Chondrocyte (in vitro differentiated cells): ENCODE measurements at regions not wholly inside any gene's neighbourhood (a gene's known extent, or its start where the extent isn't known, plus 50 kb on each side); places are given as distances from the start of the nearest gene placed in this dataset.

Experiments used
- DNase-seq: peaks from one replicate; pipeline ENCODE4 v3.0.0; 2021; ENCODE audit warnings: mixed read lengths, low spot score
- H3K27ac Mint-ChIP-seq: one replicate; pipeline ENCODE4 v1.8.0; 2021; ENCODE audit warnings: mild to moderate bottlenecking, moderate library complexity, mixed read lengths; ENCODE audit not compliant: unreplicated experiment
- H3K27me3 Mint-ChIP-seq: 2 replicates; pipeline ENCODE4 v1.8.0; 2021; ENCODE audit warnings: low read depth, mixed read lengths
- H3K36me3 Mint-ChIP-seq: 2 replicates; pipeline ENCODE4 v1.8.0; 2021; ENCODE audit warnings: low read depth, mixed read lengths
- H3K4me1 Mint-ChIP-seq: 2 replicates; pipeline ENCODE4 v1.8.0; 2021; ENCODE audit warnings: low read depth, mild to moderate bottlenecking, mixed read lengths
- H3K4me3 Mint-ChIP-seq: one replicate; pipeline ENCODE4 v1.8.0; 2021; ENCODE audit warnings: mild to moderate bottlenecking, moderate library complexity, mixed read lengths; ENCODE audit not compliant: unreplicated experiment
- H3K9me3 Mint-ChIP-seq: 2 replicates; pipeline ENCODE4 v1.8.0; 2021; ENCODE audit warnings: low read depth, mixed read lengths
- TF ChIP-seq, protein P1 (sequence below): fragments of 200-600 bp; sonication (generic); IDR thresholded peaks from 2 replicates; pipeline ENCODE4 v1.5.0; 2021; ENCODE audit warnings: antibody characterized with exemption, mild to moderate bottlenecking, moderate library complexity

- TF ChIP-seq, protein P1, sequence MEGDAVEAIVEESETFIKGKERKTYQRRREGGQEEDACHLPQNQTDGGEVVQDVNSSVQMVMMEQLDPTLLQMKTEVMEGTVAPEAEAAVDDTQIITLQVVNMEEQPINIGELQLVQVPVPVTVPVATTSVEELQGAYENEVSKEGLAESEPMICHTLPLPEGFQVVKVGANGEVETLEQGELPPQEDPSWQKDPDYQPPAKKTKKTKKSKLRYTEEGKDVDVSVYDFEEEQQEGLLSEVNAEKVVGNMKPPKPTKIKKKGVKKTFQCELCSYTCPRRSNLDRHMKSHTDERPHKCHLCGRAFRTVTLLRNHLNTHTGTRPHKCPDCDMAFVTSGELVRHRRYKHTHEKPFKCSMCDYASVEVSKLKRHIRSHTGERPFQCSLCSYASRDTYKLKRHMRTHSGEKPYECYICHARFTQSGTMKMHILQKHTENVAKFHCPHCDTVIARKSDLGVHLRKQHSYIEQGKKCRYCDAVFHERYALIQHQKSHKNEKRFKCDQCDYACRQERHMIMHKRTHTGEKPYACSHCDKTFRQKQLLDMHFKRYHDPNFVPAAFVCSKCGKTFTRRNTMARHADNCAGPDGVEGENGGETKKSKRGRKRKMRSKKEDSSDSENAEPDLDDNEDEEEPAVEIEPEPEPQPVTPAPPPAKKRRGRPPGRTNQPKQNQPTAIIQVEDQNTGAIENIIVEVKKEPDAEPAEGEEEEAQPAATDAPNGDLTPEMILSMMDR: peak; percentile 70
- no peak for DNase-seq
- H3K4me1 Mint-ChIP-seq: peaks cover 14% of the 10 kb centered on the region
- H3K4me3 Mint-ChIP-seq: no peak overlapping the region
- H3K27ac Mint-ChIP-seq: peak overlapping the region; percentile 79
- no peaks in the 10 kb centered on the region for H3K36me3 Mint-ChIP-seq
- no peaks in the 10 kb centered on the region for H3K9me3 Mint-ChIP-seq
- no peaks in the 10 kb centered on the region for H3K27me3 Mint-ChIP-seq
These were observed 175.1 kb upstream of the PITX1 start for GRCh38 chr5:135208903-135209721.

DNA sequence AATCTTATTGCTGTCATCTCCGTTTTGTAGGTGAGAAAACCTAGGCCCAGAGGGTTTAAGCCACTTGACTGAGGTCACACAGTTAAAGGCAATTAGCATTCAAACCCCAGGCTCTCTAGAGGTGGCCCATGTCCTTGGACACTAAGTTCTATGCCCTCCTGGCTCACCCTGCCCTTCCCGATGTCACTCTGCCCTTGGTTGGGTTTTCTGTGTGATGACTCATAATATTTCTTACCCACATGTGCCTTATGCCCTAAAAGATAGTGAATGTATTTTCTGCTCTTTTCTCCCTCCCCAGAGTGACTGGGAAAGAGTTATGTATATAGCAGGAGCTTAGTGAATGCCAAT is 174.5 kb upstream of the PITX1 start:
- Mint-ChIP-seq H3K27ac (peak overlapping the region; percentile 79), H3K9me3 (peaks cover 5% of the 10 kb centered on the region), H3K36me3 (peaks cover 4% of the 10 kb centered on the region), H3K27me3 (no peaks in the 10 kb centered on the region), H3K4me1 (peaks cover 14% of the 10 kb centered on the region), H3K4me3 (no peak overlapping the region)
- no peak for DNase-seq
- TF ChIP-seq, protein P1: no peak

DNA sequence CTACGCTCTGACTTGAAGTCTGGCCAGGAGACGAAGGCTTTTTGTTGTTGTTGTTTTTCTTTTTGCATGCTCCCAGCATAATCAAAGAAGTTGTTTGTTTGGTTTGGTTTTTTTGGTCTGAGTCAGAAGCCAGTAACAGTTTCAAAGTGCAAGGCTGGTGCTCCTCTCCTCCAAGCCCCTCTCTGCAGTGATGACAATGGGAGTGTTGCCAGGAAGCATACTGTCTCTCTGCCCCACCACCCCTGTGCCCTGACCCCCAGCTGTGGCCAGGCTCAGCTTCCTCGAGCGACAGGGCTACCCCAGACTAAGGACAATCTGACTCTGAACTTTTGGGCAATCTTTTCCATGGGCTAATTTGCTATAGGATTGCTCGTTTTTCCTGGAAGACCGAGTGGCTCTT is 173.8 kb upstream of the PITX1 start:
- Mint-ChIP-seq H3K4me3 (no peak overlapping the region), H3K27ac (no peak overlapping the region), H3K27me3 (no peaks in the 10 kb centered on the region), H3K36me3 (peaks cover 5% of the 10 kb centered on the region), H3K4me1 (peaks cover 14% of the 10 kb centered on the region), H3K9me3 (peaks cover 9% of the 10 kb centered on the region)
- TF ChIP-seq, protein P1: no peak
- DNase-seq: no peak

DNA sequence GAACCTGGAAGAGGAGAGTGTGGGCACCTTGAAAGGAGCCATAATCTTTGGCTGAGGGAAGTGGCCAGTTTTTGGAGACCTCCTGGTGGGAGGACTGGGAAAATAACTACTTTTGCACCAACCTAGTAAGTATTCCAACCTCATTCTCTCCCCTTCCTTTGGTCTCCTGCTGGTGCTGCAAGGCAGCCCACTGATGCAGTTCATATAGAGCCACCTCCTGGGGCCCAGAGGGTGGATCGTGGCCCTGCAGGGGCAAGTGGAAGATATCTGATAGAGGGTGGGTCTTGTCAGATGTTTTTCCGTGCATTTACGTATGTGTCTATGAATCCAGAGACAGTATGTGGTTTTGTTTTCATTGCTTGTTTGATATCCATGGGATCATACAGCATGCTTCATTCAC is 172.8 kb upstream of the PITX1 start:
- no peak for DNase-seq
- peaks cover 5% of the 10 kb centered on the region for H3K27me3 Mint-ChIP-seq
- TF ChIP-seq, protein P1: no peak

DNA sequence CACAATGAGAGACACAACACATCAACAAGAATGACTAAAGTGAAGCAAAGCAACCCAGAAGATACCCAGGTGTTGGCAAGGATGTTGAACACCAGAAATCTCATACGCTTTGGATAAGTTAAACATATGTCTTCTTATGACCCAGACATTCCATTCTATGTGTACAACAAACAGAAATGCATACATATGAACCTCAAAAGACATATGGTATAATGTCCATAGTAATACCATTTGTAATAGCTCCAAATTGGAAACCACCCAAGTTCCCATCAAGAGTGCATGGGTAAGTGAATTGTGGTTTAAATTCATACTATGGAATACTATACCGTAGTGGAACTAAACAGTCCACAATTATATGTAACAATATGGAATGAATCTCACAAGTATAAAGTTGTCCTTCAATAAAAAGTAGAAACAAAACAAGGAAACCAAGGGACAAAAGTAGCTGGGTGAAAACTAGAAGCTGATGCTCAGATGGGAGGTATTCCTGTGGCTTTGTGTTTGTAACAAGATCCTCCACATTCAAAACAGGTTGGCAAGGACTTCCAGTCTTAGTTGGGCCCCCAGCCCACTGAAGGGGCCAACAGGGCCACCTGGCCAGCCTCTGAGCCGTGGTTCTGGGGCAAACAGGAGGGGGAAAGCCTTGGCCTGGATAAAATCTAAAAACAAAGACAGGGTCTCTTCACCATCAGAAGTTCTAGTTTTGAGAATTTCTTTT is 171.8 kb upstream of the PITX1 start:
- no peak for DNase-seq
- H3K27ac Mint-ChIP-seq: no peak overlapping the region
- H3K9me3 Mint-ChIP-seq: peaks cover 18% of the 10 kb centered on the region
- H3K27me3 Mint-ChIP-seq: peaks cover 7% of the 10 kb centered on the region
- no peak overlapping the region for H3K4me3 Mint-ChIP-seq
- peaks cover 10% of the 10 kb centered on the region for H3K36me3 Mint-ChIP-seq
- TF ChIP-seq, protein P1: no peak
- H3K4me1 Mint-ChIP-seq: peaks cover 14% of the 10 kb centered on the region

More for the DNA sequence above, 172.8 kb upstream of the PITX1 start:
- H3K4me3 Mint-ChIP-seq: no peak overlapping the region
- peaks cover 10% of the 10 kb centered on the region for H3K36me3 Mint-ChIP-seq
- H3K27ac Mint-ChIP-seq: no peak overlapping the region
- H3K9me3 Mint-ChIP-seq: peaks cover 18% of the 10 kb centered on the region
- peaks cover 14% of the 10 kb centered on the region for H3K4me1 Mint-ChIP-seq
